NT2/D1 (cell line): ENCODE measurements at regions not wholly inside any gene's neighbourhood (a gene's known extent, or its start where the extent isn't known, plus 50 kb on each side); places are given as distances from the start of the nearest gene placed in this dataset.
"Not testable (repeated sequence)": the region's sequence is repeated elsewhere in the genome, so short reads cannot be mapped to it uniquely, and the experiment has no call there.

Source experiments
- SUZ12 ChIP-seq: IDR thresholded peaks from 2 replicates; pipeline ENCODE4 v1.6.1; 2011; ENCODE audit not compliant: insufficient read length, insufficient read depth; ENCODE audit errors: extremely low read depth
- YY1 ChIP-seq: IDR thresholded peaks from 2 replicates; pipeline ENCODE4 v1.6.1; 2011; ENCODE audit not compliant: insufficient read length, insufficient read depth

DNA sequence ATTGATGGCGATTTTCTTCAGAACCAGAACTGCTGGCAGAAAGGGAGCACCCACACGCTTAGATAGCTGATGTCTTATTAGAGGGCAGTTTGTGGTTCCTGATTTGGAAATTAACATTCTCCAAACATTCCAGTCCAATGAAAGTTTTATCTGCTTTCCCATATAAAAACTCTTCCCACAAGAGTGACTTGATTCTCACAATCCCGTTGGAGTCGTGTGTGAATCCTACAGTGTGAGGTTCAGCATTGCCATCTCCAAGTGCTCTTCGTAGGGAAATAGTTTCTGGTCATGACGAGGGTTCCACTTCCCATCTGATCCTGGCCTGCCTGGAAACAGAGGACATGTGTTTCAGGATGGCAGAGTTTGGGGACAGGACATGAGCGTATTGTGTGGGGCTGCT is 105.4 kb upstream of the CCZ1B start:
- TF ChIP-seq YY1, SUZ12: not testable (repeated sequence)
